GM19035 (cell line): ENCODE measurements at regions not wholly inside any gene's neighbourhood (a gene's known extent, or its start where the extent isn't known, plus 50 kb on each side); places are given as distances from the start of the nearest gene placed in this dataset.

ENCODE experiments used
- ATAC-seq: cut with Tn5 transposase; IDR thresholded peaks from one replicate; pipeline ENCODE4 v1.9.1; 2021; ENCODE audit not compliant: unreplicated experiment

DNA sequence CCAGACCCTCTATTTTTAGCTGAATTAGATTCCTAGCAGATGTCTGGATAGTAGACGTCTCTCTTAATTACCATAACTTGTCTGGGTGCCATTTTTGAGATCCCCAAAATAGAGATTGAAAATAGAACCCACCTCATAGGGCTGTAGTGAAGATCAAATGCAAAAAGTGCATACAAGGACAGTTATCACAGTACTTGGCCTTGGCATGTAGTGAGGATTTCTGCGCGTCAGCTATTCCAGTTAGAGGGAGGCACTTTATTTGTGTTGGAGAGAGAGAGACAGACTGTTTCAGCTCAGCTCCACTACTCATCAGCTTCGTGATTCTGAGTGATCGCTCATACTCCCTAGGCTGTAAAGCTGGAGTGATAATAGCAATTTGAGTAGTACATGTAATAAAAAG, 59.6 kb upstream of the CDH13 start:
- no peak for ATAC-seq

DNA sequence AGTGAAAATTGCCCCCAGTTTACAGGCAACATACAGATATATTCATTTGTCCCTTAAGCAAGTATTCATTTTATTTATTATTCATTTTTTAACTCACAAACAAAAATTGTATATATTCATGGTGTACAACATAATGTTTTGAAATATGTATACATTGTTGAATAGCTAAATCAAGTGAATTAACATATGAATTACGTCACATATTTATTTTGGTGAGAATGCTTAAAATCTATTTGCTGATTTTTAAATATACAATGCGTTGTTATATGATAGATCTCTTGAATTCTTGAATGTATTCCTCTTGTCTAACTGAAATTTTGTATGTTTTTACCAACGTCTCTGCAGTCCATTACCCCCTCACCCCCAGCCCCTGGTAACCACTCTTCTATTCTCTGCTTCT, 63.4 kb upstream of the CDH13 start:
- ATAC-seq, result no peak

DNA sequence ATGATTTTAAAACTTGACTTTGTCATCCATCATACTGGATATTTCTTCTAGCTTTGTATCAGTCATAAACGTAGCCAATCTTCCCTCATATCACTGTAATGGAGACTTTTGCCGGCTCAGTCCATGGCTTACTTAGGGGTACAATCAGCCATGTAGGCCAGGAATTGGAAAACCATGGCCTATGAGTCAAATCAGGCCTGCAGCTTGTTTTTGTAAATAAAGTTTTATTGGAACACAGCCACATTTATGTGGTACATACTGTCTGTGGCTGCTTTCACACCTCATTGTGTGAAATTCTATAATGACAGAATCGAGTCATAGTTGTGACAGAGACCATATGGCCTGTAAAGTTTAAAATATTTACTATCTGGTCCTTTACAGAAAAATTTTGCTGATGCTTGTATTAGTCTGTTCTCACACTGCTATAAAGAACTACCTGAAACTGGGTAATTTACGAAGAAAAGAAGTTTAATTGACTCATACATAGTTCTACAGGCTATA, 64.5 kb upstream of the CDH13 start:
- no peak for ATAC-seq

DNA sequence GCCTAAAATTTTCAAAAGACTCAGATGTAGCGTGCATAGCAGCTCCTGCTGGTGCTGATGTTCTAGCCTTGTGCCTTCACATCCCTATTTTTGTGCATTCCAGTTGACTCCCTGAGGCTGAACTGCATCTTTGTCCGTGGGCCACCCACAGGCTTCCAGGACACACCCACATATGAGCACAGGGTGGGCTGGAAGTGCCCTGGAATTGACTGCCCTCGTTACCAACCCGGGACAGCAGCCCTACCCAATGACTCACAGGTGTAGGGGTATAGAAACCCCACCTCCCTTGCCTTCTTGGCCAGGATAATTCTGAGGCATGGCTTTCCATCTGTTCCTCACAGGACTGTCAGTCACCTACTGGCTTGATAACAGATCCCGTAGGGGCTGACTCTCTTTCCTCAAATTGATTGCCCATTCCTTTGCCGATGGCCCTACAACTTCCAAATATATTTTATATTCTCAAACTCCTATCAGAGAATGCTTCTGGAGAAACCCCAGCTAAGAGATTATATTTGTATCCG, 65.9 kb upstream of the CDH13 start:
- ATAC-seq, result no peak

DNA sequence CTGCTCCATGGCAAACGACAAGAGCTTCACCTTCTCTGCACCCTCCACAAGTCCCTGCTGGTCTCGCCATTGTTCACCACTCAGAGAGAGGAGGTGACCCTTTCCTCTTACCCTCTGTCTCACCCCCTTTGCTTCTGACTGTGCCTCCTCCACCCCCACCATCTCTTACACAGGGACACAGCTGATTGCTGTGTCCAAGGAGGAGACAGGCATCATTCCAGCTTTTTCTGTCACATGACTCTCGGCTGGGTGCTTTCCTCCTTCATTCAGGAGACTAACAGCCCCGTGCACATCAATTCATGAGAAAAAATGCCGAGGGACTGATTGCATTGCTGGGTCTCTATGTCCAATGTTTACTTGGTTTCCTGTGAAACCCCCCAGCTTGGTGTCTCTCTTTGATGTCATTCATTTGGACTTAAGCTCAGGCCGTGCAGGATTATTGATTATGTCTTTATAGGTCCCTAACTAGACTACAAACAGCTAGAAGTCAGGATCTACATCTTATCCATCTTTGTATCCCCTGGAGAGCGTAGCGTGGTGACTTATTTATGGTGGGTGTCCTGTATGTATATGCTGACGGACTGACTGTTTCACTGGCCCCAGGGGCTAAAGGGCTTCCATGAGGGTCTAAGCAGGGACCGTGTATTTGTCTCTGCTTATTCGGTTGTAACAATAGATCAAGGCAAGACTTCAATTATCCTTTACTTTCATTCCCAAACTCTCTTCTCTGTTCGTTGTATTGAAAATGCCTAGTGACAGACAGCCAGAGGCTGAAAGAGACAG, 82.2 kb upstream of the CDH13 start:
- ATAC-seq, result no peak

DNA sequence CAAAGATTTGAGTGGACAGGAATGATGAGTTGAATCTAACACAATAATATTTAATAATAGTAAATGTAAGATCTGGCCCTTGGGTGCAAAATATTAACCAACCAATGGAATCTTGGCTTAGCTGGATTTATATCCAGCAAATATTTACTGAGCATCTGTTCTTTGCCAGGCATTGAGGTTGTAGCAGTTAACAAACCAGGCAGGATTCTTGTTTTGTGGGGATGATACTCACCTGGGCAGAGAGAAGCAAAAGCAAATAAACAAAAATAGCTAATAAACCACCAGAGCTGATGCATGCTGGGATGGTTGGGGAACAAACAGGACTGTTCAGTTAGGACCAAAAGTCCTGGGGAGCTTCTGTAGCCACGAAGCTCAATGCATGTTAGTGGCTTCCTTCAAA, 84.1 kb upstream of the CDH13 start:
- no peak for ATAC-seq

DNA sequence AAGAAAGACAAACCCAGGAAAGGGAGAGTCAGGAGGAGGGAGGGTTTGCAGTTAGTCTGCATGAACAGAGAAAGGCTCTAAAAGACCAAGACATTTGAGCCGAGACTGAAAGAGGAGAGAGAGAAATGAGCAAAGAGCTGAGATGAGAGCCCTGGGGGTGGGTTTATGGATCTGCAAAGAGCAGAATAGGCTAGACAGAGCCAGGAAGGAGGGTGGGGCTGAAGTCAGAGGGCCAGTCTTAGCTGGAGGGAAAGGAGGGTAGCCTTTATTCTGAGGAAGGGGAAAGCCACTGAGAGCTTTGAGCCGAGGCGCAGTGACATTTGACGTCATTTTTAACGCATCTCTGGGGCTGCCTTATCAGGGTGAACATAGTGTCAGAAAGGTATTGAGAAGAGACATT, 85.7 kb upstream of the CDH13 start:
- no peak for ATAC-seq

DNA sequence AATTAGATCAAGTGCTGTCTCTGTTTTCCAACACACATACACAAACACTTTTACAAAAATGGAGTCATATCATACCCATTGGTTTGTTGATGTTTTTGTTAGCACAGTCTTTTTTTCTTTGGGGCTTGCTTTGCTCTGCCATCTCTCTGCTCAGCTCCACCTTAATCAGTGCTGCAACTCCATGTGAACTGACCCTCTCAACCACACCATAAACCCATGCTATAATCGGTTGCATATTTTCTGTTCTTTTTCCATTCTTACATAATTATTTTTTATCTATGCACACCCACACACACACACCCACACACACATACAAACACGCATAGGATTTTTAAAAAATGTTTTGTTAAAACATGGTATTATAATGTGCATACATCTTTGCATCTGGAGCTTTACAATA, 91.0 kb upstream of the CDH13 start:
- no peak for ATAC-seq

DNA sequence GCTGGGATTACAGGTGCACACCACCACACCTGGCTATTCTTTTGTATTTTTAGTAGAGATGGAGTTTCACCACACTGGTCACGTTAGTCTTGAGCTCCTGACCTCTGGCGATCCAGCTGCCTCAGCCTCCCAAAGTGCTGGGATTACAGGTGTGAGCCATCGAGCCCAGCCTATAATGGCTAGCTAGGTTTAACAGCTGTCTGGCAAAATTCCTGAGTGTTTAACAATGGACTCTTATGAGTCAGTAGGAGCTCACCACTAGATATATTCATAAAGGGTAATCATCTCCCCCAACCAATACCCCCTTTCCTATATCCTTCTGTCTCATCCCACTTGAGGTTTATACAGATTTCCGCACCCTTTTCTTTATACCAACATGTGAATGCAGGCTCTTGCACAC, 91.5 kb upstream of the CDH13 start:
- no peak for ATAC-seq

DNA sequence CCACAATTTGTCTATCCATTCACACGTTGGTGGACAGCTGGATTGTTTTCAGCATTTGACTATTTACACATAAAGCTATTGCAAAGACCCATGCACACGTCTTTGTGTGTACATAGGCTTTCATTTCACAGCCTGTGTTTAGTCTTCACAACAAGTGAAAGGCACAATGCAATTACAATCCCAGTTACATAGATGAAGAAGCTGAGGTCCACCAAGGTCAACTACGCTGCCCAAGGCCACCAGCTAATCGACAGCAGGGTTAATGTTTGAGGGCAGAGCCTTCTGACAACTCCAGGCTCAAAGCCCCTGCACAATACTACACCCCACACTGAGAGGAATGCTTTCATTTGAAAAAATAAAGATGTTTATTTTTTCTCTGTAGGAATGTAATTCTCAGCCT, 93.6 kb upstream of the CDH13 start:
- no peak for ATAC-seq

DNA sequence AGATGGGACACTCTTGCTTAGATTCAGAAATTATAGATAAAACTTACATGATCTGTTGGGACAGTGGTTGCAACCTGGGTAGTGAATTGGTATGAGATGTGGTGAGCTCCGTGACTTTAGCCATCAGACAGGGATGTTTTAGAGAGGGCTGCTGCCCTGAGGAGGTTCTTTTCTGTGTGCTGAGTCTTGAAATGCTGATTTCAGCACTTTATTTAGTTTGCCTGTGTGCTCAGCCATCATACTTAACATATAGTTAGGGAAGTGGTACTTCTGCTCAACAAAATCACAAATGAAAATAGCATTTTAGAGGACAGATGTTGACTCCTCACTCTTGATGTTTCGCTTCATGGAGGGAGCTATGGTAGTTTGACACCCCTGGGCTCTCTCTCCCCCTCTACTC, 95.9 kb upstream of the CDH13 start:
- no peak for ATAC-seq

DNA sequence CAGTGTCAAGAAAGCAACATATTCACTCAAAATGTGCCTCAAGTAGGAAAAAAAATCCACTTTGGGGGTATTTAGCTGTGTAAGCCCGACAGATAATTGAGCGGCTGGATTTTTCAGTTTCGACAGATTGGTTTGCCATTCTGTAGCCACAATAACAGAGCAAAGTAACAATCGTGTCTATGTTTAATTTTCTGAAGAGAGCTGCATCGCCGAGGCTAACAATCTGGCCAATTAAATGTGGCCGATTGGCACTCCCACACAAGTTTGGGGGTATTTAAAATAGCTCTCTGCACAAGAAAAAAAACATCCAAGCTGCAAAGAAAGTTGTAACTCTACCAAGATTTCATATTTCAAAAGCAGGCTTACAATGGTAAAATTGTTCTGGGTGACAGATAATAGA, 99.7 kb upstream of the CDH13 start:
- no peak for ATAC-seq

DNA sequence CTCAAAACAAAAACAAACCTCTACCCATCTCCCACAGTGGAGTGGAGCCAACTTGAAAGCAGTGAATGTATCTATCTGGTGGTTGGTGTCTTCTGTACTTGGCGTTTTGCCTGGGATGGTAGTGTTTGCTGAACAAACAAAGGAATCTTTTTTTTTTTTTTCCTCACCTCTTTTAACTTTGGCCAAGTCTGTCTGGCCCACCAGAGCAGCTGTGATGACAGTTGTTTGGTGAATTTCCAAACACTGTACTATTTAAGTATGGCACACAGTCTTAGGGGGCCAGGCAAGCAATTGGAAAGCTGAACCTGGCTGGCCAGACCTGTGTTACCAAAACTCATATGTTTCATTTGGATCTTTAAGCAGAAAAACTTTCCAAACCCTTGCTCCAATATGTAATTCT, 101.8 kb upstream of the CDH13 start:
- ATAC-seq, result no peak

DNA sequence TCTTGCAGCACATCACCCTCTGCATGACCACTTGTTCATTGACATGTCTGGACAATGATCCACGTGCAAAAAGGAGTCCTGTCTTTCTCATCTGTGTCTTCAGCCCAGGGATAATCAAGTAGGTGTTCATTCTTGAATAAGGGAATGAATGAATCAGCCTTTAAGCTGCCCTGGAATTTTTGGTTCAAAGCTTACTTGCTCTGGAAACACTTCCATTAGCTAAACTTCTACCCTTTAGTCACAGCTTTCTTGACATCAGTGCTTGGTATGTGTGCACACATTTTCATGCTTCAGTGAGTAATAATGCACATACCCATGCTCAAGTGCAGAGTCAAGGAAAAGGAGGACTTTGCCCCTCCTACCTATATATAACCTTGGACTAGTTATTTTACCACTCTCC, 103.0 kb upstream of the CDH13 start:
- ATAC-seq, result no peak

DNA sequence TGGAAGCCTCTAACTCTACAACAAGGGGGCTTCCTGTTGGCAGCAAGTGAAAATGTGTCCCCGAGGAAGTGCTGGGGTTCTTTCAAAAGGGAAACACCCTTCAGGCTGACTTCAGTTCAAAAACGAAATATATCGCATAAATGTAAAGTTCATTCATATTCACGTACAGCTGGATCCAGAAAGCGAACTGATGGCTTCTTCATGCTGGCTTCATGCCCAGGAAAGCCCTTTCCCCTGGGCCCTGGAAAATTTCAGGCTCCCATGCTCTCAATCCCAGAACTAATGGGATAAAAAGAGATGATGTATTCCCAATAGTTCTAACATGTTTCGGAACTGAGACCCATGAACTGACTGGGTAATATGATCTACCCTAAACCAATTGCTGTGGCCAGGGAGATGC, 104.7 kb upstream of the CDH13 start:
- ATAC-seq, result no peak

DNA sequence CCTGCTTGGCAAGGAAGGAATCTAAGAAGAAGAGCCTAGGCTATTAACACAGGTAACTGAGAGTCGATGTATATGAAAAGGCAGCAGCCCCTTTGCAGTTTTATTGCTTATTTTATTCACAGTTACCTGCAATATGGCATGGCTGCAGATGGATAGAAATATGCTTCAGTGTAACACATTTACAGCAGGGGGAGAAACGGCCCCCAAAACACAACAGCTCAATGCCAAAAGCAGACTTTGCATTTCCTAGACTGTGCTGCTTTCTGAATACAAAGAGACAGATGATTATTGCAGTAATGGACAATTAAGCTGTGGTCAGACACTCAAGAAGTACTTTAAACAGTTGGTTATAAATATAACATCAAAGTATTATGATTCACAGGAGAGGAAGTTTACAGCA, 108.0 kb upstream of the CDH13 start:
- ATAC-seq, result no peak

DNA sequence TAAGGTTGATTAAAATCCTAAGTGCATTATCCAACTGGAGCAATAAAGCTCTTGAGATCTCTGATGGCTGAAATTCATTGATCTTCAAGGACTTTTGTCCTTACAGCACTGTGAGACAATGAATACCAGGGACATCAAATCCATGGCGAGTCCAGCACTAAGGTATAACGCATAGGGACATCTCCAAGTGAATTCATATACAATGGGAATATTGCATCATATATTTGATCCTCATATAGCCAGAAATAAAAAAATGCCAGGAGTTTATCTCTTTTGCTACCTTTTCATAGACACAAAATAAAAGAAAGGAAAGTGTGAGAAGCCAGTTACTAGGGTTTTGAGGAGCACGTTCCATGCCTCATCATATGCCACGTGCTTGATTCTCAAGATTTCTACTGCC, 112.5 kb upstream of the CDH13 start:
- no peak for ATAC-seq

DNA sequence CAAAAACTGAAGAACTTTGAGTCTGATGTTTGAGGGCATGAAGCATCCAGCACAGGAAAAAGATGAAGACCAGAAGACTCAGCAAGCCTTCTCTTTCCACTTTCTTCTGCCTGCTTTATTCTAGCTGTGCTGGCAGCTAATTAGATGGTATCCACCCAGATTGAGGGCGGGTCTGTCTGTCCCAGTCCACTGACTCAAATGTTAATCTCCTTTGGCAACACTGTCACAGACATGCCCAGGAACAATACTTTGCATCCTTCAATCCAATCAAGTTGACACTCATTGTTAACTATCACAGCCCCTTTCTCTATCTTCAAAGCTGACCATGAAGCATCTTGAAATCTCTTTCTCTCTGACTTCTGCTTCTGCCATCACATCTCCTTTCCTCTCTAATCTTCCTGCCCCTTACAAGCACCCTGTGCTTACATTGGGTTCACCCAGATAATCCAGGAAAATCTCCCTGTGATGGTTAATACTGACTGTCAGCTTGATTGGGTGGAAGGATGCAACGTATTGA, 115.9 kb upstream of the CDH13 start:
- ATAC-seq, result no peak

DNA sequence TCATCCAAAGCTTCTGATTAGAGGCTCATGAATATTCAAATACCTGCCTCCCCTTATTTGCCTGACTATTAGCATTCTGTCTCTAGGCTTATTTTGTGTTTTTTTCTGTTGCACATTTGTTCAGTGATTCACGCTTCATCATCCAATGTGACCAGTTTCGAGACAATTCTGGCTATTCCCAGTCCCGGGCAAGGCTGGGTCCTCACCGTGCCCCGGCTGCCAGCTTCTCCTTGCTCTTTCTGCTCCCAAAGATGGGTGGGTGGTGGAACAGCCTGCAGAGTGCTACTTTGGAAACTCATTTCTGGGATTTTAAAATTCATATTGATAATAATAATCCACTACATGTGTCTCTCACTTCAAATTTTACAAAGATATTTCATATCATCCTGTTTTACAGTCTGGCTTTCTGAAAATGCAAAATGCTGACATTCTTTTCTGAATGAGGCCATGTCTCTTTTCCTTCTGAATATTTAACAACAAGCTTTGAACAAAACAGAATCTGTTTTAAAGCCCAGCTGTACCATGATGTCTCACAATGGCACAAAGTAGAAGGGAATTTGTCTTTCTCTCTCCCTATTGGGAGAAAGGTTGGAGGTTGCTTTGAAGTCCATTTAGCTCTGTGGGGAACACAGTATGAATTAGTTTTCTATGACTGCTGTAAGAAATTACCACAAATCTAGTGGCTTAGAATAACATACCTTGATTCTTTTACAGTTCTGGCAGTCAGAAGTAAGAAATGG, 116.9 kb upstream of the CDH13 start:
- ATAC-seq, result no peak

DNA sequence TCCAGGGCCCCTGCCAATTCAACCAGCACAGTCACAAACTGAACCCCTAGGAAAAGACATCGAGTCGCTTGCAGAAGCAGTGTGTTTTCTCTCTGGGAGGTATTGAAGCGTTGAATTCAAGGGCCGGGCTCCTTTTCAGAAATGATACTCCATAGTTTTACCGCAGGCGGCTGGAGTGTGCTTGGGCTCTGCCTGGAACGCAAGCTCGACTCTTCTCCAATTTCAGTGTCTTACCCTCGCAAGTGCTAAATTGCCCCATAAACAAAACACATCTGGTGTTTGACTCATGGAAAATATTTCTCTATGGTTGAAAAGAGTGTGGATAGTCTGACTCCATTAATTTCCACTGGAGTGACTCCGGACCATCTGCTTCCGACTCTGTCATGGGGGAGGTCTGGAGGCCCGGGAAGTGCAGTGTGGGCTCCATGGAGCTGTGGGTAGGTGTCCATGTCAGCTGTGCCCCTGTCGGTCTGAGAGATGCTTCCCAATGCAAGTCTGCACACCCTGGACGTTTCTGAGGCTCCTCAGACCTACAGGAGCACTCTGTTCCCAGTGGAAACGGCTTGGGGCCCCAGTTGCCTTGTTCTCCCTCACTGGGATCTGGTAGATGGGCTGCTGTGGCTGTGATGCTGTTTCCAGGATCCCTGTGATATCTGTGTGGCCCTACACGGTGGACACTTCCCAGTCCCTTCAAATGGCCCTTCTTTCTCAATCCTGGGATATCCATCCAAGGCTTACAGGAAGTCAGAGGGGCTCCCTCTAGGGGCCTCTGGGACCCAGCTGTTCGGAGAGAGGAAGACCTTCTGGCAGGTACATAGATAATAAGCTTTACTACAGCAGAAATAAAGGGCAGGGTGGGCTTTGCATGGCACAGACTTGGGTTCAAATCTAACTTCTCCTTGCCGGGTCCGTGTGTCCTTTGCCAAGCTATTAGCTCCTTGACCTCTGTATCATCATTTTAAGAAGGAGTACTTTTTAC, 119.8 kb upstream of the CDH13 start:
- no peak for ATAC-seq

DNA sequence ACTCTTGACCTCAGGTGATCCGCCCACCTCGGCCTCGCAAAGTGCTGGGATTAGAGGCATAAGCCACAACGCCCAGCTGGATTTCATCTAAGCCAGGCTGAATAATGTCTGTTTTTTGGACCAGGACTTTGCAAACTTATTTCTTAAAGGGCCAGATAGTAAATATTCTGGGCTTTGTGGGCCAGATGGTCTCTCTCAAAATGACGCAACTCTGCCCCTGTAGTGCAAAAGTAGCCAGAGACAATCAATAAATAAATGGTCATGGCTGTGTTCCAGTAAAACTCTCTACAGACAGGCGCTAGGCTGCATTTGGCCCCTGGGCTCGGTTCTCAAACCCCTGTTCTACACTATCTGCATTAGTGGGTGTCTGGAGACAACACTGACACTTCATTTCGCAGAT, 121.9 kb upstream of the CDH13 start:
- ATAC-seq, result no peak
